SK-N-MC (cell line): ENCODE measurements at regions not wholly inside any gene's neighbourhood (a gene's known extent, or its start where the extent isn't known, plus 50 kb on each side); places are given as distances from the start of the nearest gene placed in this dataset.

ENCODE experiments used
- EZH2 ChIP-seq: fragments of 200-600 bp; sonication (generic); IDR thresholded peaks from one replicate; pipeline ENCODE4 v1.6.1; 2017; ENCODE audit warnings: antibody characterized with exemption
- POLR2AphosphoS5 ChIP-seq: IDR thresholded peaks from 2 replicates; pipeline ENCODE4 v1.6.1; 2012; ENCODE audit warnings: mild to moderate bottlenecking, low read depth, low read length, borderline replicate concordance

- no peak for TF ChIP-seq EZH2
- TF ChIP-seq POLR2AphosphoS5, result no peak
Observed at GRCh38 chr10:129392855-129393254, 74.2 kb upstream of the MGMT start.
